HUES48 (cell line): ENCODE measurements at regions not wholly inside any gene's neighbourhood (a gene's known extent, or its start where the extent isn't known, plus 50 kb on each side); places are given as distances from the start of the nearest gene placed in this dataset.

Source experiments
- H3K27ac ChIP-seq: one replicate; pipeline ENCODE4 v1.7.0; 2013; ENCODE audit warnings: low read depth, low read length, inconsistent platforms
- H3K27me3 ChIP-seq: 2 replicates; pipeline ENCODE4 v1.6.1; 2013; ENCODE audit warnings: mild to moderate bottlenecking, low read length; ENCODE audit not compliant: control insufficient read depth, insufficient read depth
- H3K36me3 ChIP-seq: 2 replicates; pipeline ENCODE4 v1.6.1; 2013; ENCODE audit warnings: low read length; ENCODE audit not compliant: control insufficient read depth, insufficient read depth
- H3K4me1 ChIP-seq: 2 replicates; pipeline ENCODE4 v1.6.1; 2013; ENCODE audit warnings: mild to moderate bottlenecking, low read length; ENCODE audit not compliant: control insufficient read depth, insufficient read depth
- H3K4me3 ChIP-seq: 2 replicates; pipeline ENCODE4 v1.5.1; 2013; ENCODE audit warnings: mild to moderate bottlenecking, low read depth, low read length
- H3K9ac ChIP-seq: 2 replicates; pipeline ENCODE4 v1.6.1; 2013; ENCODE audit warnings: mild to moderate bottlenecking, low read depth, low read length, moderate library complexity
- H3K9me3 ChIP-seq: 2 replicates; pipeline ENCODE4 v1.6.1; 2013; ENCODE audit warnings: low read length; ENCODE audit not compliant: control insufficient read depth, insufficient read depth

DNA sequence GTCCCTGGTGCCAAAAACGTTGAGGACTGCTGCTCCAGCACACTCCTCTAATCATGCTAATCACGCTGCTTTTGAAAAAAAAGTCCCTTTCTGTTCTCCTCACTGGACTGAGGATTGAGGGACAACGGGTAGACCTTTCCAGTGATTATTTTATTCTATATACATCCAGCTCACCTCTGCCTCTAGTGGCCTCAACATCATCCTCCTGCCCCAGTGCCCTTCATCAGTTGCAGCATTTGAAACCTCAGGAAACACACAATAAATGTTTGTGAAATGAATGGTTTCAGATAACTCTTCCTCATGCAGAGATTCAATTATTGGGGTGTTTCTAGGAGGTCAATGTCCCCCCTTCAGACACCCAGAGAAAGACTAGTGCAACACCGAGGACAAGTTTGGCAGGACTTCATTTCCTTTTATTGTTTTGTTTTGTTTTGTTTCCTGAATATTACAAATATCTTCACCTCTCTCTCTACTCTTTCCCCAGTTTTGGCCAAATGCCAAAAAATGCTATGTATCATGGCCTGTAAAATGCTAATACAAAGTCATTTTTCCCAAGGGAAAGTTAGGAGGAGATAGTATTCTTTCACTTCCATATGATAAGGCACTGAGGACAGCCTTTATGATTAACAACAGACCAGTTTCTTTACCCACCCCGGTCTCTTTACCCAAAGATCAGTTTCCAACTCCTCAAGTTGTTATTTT is 460.1 kb upstream of the SLIT2 start:
- Histone ChIP-seq H3K4me1 (no peaks in the 10 kb centered on the region), H3K27me3 (no peaks in the 10 kb centered on the region), H3K9me3 (0 out of 2 replicates have a peak, but pooled peaks cover 5% of the 10 kb centered on the region)

DNA sequence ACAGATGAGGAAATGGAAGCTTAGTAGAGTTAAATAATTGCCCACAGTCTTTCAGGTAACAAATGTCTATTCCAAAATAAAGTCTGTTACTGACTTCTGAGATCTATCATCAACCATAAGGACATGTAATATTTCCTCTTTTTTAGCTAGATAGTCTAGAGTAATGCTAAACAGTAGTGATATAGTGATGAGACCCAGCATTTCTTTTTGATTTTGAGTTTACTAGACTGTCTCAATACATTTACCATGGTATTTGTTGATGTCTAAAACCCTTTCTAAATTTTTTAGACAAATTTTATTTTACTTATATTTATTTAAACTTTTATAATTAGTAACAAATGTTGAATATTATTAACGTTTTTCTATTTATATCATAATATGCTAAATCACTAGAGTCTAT is 465.1 kb upstream of the SLIT2 start:
- Histone ChIP-seq H3K27ac (no peak overlapping the region), H3K4me1 (no peaks in the 10 kb centered on the region), H3K9me3 (peaks cover 28% of the 10 kb centered on the region), H3K36me3 (no peaks in the 10 kb centered on the region), H3K4me3 (no peak overlapping the region), H3K27me3 (no peaks in the 10 kb centered on the region), H3K9ac (no peak overlapping the region)

More for the DNA sequence above, 460.1 kb upstream of the SLIT2 start:
- Histone ChIP-seq H3K27ac (no peak overlapping the region), H3K4me3 (no peak overlapping the region), H3K9ac (no peak overlapping the region), H3K36me3 (no peaks in the 10 kb centered on the region)

DNA sequence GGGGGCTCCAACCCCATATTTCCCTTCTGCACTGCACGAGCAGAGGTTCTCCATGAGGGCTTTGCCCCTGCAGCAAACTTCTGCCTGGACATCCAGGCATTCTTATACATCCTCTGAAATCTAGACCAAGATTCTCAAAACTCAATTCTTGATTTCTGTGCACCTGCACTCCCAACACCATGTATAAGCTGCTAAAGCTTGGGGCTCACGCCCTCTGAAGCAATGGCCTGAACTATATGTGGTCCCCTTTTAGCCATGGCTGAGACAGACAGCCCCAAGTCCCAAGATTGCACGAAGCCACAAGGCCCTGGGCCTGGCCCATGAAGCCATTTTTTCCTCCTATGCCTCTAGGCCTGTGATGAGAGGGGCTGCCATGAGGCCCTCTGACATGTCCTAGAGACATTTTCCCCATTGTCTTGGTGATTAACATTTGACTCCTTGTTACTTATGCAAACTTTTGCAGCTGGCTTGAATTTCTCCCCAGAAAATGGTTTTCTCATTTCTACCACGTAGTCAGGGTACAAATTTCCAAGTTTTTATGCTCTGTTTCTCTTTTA is 468.0 kb upstream of the SLIT2 start:
- Histone ChIP-seq H3K27ac (no peak overlapping the region), H3K9ac (no peak overlapping the region), H3K27me3 (no peaks in the 10 kb centered on the region), H3K4me3 (no peak overlapping the region), H3K36me3 (no peaks in the 10 kb centered on the region), H3K4me1 (no peaks in the 10 kb centered on the region), H3K9me3 (peaks cover 24% of the 10 kb centered on the region)

DNA sequence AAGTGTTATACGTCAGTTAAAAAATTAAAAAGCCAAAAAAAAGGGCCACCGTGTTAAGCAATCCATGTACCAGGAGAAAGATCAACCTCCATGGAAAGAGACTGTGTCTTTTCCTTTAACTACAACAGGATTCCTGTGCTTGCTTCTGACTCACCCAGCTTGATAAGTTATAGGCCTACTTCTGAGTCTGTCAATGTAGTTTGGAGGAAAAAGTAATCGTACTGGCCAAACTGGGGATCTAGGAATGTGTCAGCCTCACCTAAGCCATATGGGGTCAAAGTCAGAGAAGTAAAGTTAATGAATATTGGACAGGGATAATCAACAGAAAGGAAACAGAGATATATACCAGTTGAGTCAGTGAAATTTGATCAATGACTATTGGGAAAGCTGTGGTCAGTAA is 470.8 kb upstream of the SLIT2 start:
- Histone ChIP-seq H3K4me1 (no peaks in the 10 kb centered on the region), H3K9me3 (peaks cover 24% of the 10 kb centered on the region), H3K4me3 (no peak overlapping the region), H3K27me3 (no peaks in the 10 kb centered on the region), H3K27ac (no peak overlapping the region), H3K36me3 (no peaks in the 10 kb centered on the region), H3K9ac (no peak overlapping the region)

DNA sequence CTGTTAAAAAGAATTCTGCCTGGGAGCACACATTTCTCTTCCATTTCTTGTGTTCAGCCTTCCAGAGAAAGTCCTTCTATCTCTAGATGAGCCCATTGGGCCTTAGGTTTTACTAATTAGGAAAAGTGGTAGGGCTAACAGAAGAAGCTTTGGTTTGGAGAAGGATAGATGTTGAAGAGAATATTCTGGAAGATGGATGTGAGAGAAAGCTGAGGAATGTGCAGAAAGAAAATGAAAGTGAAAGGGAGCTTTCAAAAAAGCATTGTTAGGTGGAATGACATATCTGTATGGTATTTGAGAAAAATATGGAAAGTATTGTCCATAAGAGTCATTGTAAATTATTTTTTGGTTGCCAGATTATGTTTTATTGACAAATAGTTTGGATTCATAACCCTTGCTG is 474.8 kb upstream of the SLIT2 start:
- H3K27ac ChIP-seq: no peak overlapping the region
- H3K36me3 ChIP-seq: no peaks in the 10 kb centered on the region
- no peak overlapping the region for H3K9ac ChIP-seq
- H3K27me3 ChIP-seq: no peaks in the 10 kb centered on the region
- H3K9me3 ChIP-seq: no peaks in the 10 kb centered on the region; the same call in 1 of the 2 replicates
- H3K4me1 ChIP-seq: no peaks in the 10 kb centered on the region
- H3K4me3 ChIP-seq: no peak overlapping the region

DNA sequence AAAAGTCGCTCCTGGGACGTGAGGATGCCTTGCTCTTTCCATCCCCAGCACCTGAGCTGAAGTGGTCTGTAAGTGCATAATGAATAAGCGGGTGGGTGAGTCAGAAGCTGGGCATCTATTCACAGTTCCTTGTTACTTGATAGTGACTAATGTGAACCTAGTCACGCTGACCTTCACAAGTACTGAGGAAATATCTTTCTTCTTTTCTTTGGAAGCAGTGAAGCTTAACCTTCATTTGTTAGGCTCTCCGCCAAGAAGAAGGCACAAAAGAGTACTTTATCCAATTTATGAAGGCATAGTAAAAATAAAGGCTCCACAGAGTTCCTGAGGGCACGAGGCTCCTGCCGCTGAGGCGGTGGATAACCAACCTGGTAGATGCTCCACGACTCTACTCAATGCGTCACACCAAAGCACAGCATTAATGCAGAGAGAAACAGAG is 475.7 kb upstream of the SLIT2 start:
- Histone ChIP-seq H3K9me3 (no peaks in the 10 kb centered on the region; the same call in 1 of the 2 replicates), H3K27me3 (no peaks in the 10 kb centered on the region), H3K4me1 (no peaks in the 10 kb centered on the region), H3K4me3 (no peak overlapping the region), H3K9ac (no peak overlapping the region), H3K36me3 (no peaks in the 10 kb centered on the region), H3K27ac (no peak overlapping the region)

DNA sequence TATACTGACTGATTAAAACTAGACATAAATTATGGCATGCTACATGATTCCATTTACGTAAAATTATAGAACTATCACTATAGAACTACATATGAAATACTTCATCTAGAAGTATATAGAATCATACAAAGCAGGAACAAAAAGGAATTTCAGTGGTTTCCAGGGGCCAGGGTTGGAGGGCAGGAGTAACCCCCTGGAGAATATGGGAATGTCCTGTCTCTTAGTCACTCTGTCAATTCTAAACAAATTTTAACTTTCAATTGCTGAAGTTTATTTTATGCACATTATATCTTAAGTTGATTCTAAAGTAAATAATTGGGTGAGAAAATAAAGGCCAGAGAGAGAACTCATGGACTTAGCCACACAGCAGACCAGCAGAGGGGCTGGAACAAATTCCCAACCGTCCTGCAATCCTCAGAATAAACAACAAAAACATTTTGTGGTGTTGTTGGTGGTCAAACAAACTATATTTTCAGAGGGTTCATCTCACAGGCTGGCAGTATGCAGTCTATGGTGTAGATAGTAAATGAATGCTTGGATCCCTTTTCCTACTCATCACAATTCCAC is 476.9 kb upstream of the SLIT2 start:
- Histone ChIP-seq H3K9ac (no peak overlapping the region), H3K27me3 (no peaks in the 10 kb centered on the region), H3K27ac (no peak overlapping the region), H3K4me3 (no peak overlapping the region), H3K9me3 (no peaks in the 10 kb centered on the region; the same call in 1 of the 2 replicates), H3K36me3 (no peaks in the 10 kb centered on the region), H3K4me1 (no peaks in the 10 kb centered on the region)

DNA sequence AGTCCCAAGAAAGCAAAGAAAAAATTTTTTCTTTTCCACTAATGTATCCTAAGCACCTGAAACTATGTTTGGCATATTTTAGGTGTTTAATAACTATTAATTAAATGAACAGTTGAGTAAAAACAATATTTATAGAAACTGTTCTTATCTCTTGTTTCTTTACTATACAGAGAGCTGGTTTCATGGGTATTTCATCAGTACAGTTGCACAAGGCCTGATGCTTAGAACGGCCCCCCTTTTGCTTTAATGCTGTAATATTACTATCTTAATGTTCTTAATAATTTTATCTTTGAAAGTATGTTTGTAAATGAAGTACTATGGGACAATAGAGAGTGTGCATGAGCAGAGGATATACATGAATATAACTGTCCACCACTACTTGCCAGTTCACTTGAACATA is 479.1 kb upstream of the SLIT2 start:
- Histone ChIP-seq H3K9me3 (no peaks in the 10 kb centered on the region; the same call in 1 of the 2 replicates), H3K9ac (no peak overlapping the region), H3K27me3 (no peaks in the 10 kb centered on the region), H3K36me3 (no peaks in the 10 kb centered on the region), H3K4me1 (no peaks in the 10 kb centered on the region), H3K4me3 (no peak overlapping the region), H3K27ac (no peak overlapping the region)

DNA sequence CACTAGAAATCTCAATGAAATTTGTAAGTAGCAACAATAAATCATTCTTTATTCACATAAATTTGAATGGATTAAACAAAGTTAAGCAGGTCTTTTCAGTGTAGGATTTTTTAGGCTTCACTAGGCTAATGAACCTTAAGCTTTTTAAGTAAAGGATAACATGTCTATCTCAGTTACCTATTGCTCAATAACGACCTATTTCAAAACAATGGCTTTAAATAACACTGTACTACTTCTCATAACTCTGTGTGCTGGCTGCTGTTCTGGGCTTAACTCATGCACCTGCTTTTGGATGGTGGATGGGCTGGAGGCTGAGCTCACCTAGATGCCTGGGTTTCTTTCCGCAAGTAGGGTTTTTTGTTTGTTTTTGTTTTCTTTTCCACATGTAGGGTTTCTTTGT is 495.0 kb upstream of the SLIT2 start:
- H3K4me3 ChIP-seq: no peak overlapping the region
- no peaks in the 10 kb centered on the region for H3K4me1 ChIP-seq
- no peak overlapping the region for H3K27ac ChIP-seq
- H3K27me3 ChIP-seq: no peaks in the 10 kb centered on the region
- no peaks in the 10 kb centered on the region for H3K9me3 ChIP-seq
- no peak overlapping the region for H3K9ac ChIP-seq
- H3K36me3 ChIP-seq: no peaks in the 10 kb centered on the region

DNA sequence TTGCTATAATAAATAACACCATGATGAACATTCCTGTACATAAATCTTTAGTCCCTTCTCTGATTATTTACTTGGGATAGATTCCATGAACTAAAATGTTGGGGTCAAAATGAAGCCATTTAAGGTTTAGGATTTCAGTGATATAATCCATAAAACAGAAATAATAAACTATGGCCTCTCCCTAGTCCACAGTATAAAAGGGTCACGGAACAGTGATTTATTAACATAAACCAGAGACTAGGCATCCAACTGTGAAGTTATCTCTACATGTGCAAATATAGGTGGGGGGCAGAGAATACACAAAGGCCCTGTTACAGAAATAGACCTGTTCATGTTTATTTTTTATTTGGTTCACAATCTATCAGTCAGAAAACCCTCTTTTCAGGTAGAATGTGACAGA is 499.1 kb upstream of the SLIT2 start:
- no peak overlapping the region for H3K9ac ChIP-seq
- H3K36me3 ChIP-seq: no peaks in the 10 kb centered on the region
- H3K27me3 ChIP-seq: no peaks in the 10 kb centered on the region
- no peak overlapping the region for H3K27ac ChIP-seq
- H3K4me1 ChIP-seq: no peaks in the 10 kb centered on the region
- H3K9me3 ChIP-seq: no peaks in the 10 kb centered on the region
- no peak overlapping the region for H3K4me3 ChIP-seq
